Activated CD4-positive, alpha-beta T cell treated with anti-CD3 and anti-CD28 coated beads for 48 hours (primary cell): ENCODE measurements at regions not wholly inside any gene's neighbourhood (a gene's known extent, or its start where the extent isn't known, plus 50 kb on each side); places are given as distances from the start of the nearest gene placed in this dataset.

Experiments
- DNase-seq: peaks from one replicate; pipeline ENCODE4 v3.0.0-alpha.2; 2020

DNA sequence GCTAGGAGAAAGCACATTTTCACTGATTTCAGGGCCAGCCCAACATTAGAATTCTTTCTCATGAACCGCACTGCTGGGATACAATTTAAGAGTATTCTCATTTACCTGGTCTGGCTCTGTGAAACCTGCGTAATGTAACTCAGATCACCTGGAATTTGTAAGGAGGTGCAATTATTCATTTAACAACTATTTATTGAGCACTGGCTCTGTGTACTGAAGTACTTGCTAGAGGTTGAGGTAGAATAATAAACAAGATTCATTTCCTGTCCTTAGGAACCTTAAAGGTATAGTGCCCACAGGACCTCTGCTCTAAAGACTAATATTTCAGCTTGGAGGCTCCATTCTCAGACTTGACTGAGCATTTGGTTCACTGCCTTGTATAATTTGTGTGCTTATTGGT is 242.2 kb upstream of the ZPLD1 start:
- no peak for DNase-seq

- DNase-seq = no peak
Measured at GRCh38 chr3:102193255-102193654, 241.6 kb upstream of the ZPLD1 start.

GRCh38 chr3:102194001-102194400 is 240.8 kb upstream of the ZPLD1 start:
- no peak for DNase-seq

DNA sequence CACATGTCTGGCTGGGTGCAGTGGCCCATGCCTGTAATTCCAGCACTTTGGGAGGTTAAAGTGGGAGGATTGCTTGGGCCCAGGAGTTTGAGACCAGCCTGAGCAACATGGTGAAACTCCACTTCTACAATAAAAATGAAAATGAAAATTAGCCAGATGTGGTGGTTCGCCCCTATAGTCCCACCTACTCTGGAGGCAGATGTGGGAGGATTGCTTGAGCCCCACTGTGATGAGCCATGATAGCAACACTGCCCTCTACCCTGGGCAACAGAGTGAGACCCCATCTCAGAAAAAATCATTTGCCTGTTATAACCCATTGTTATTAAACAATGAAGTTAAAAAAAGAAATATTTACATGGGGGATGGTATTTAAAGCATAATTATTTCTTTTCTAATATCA is 240.1 kb upstream of the ZPLD1 start:
- DNase-seq = no peak

GRCh38 chr3:102195198-102195948 is 239.4 kb upstream of the ZPLD1 start:
- DNase-seq = no peak

DNA sequence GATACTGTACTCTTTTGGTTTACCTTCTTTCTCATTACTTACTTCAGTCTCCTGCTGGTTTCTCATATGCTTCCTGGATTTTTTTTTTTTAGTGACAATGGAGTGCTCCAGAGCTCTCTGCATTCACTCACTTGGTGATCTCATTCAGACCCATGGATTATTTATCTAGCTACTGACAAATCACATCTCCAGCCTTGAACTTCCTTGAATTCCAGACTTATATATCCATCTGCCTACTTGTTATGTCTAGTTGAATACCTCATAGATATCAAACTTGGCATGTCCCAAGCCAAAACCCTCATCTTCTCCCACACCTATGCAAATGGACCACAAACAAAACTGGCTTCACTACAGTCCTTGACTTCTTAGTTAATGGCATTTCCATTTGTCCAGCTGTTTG is 234.7 kb upstream of the ZPLD1 start:
- DNase-seq = no peak

DNA sequence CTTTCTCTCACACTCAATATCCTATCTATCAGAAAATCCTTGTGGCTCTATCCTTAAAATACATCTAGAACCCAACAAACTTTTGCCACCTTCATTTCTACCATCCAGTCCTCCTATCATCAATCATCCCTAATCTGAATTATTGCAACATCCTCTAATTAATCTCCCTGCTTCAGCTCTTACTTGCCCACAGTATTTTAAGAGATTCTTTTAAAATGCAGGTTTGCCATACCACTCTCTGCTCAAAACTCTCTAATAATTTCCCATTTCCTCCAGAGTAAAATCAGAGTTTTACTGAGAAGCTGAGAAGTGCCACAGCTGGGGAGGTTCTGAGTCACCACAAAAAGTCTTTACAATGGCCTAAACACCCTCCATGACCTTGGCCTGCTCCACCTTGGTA is 234.3 kb upstream of the ZPLD1 start:
- no peak for DNase-seq

- DNase-seq = no peak
Measured at GRCh38 chr3:102205647-102206046, 229.2 kb upstream of the ZPLD1 start.

GRCh38 chr3:102206511-102207031 is 228.2 kb upstream of the ZPLD1 start:
- DNase-seq = no peak

GRCh38 chr3:102207151-102207571 is 227.7 kb upstream of the ZPLD1 start:
- DNase-seq = no peak

DNA sequence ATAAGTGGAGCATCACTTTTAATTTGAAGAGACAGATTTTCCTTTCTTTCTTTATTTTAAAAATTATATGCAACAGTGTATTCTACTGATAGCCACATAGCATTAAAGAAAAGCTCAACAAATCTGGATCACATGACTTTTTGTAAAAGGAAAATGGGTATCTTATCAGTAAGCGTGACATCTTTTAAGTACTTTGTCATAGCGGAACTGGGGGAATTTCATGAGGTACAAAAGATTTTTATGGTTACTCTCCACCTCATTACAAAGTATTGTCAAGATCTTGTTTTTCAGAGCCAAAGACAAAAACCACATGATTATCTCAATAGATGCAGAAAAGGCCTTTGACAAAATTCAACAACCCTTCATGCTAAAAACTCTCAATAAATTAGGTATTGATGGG is 219.6 kb upstream of the ZPLD1 start:
- DNase-seq = no peak

DNA sequence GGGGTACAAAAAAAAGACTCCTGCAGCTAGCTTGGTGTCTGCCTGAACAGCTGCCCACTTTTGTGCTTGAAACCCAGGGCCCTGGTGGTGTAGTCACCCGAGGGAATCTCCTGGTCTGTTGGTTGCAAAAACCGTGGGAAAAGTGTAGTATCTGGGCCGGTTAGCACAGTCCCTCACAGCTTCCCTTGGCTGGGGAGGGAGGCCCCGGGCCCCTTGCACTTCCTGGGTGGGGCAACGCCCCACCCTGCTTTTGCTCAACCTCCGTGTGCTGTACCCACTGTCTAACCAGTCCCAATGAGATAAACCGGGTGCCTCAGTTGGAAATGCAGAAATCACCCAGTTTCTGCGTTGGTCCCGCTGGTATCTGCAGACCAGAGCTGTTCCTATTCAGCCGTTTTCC is 211.7 kb upstream of the ZPLD1 start:
- no peak for DNase-seq

DNA sequence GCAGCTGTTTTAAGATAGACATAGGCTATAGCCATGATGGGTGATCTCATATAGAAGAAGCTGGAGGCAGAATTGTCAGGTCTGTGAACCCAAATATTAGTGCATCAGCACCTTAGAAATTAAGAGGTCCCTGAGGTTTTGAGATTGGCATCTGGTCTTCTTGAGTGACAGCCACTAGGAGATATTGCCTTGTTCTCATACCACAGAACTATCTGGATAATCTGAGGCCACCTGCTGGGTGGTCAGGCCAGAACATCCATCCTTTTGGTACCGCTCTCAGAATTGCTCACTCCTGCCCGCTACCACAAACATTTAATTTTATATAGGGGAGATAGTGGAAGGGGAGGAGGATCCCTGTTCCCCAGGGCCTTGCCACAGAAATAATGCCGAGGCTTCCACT is 210.6 kb upstream of the ZPLD1 start:
- no peak for DNase-seq

GRCh38 chr3:102225005-102225404 is 209.8 kb upstream of the ZPLD1 start:
- no peak for DNase-seq

DNA sequence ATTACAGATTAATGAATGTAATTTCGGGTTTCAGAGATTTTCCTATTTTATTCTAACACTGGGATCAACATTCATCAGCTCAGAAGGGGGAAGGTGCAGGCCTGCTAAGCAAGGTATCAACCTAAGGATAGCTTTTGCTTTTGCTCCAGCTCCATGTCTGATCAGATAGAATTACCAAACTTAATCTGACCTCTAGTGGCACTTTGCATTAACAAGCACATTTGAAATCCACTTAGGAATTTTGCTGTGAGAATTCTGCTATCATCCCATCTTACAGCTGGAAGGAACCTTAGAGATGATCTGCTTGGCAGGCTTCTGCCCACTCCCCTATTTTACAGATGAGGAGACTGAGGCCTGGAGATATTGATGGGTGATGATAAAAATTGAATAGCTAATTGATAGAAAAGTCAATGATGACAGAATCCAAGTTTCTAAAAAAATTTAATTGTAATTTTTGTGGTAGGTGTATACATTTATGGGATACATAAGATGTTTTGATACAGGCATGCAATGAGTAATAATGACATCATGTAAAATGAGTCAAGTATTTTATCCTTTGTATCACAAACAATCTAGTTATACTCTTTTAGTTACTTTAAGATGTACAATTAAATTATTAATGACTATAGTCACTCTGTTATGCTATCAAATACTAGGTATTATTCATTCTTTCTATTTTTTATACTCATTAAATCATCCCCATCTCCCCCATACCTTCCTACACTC is 209.2 kb upstream of the ZPLD1 start:
- DNase-seq = no peak

GRCh38 chr3:102226463-102226862 is 208.4 kb upstream of the ZPLD1 start:
- no peak for DNase-seq

DNA sequence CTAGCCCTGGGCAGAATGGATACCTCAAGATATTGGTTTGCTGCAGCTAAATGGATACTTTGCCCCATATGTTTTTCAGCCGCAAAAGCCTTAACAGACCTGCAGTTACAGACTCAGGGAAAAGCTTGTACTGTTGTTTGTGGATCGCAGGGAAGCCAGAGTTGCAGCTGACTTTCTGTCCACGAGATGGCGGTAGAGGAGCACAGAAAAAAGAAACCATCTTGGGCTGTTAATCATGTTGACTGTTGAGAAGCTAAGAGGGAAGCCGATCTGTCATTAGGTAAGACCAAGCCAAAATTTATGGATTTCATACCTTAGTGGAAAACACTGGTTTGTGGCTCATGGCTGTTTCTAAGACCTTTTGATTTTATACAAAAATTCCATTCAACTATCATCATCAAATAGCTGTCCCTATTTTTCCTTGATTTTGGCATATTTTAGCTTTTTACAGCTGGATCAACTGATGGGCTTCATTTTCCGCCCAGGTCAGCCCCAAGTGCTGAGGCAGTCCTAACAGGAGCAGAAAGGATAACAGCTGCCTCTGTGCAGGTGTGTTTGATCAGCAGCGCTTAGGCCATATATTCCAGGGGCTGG is 205.7 kb upstream of the ZPLD1 start:
- DNase-seq = peak; percentile 80

GRCh38 chr3:102230057-102230456 is 204.8 kb upstream of the ZPLD1 start:
- no peak for DNase-seq

GRCh38 chr3:102233881-102234280 is 200.9 kb upstream of the ZPLD1 start:
- no peak for DNase-seq

- DNase-seq = no peak
Measured at GRCh38 chr3:102235679-102236078, 199.1 kb upstream of the ZPLD1 start.

- no peak for DNase-seq
Measured at GRCh38 chr3:102237181-102237580, 197.6 kb upstream of the ZPLD1 start.

DNA sequence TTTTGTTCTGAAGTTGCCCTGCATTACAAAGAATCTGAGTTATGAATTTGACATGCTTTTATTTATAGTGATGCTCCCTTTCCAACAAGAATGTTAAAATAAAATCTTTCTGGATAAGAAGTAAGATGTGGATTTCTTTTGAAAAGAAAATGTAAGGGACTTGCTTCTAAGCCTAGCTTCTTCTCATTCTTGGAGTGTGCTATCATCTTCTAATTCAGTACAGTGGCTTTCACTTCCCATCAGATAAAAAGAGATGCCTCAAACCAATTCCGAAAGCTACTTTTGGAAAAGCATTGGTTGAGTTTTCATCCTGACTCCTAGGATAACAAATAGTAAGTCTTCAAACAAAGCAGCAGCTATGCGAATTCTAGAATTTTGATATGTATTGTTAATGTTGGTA is 197.0 kb upstream of the ZPLD1 start:
- DNase-seq = no peak

GRCh38 chr3:102238362-102238761 is 196.5 kb upstream of the ZPLD1 start:
- DNase-seq = no peak

DNA sequence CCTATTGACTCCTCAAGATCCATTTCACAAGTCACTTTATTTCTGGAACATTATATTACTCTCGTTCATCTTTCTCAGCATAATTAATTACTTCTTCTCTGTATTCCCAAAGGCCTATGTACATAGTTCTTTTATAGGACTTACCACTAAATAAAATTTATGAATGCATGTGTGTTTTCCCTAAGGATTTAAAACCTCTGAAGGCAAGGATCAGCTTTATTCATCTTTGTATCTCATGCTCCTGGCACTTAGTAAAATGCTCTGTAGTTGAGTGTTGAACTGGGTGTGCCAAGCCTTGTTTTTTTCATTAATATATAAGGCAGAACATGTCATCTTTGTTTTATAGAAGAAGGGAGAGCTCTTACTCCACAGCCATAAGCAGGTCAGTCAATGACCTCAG is 194.1 kb upstream of the ZPLD1 start:
- no peak for DNase-seq
